Sciatic nerve (tissue), 2 donors: ENCODE measurements at regions not wholly inside any gene's neighbourhood (a gene's known extent, or its start where the extent isn't known, plus 50 kb on each side); places are given as distances from the start of the nearest gene placed in this dataset.
"Not testable (repeated sequence)": the region's sequence is repeated elsewhere in the genome, so short reads cannot be mapped to it uniquely, and the experiment has no call there.

Source experiments
- ATAC-seq: fragments of 200-7000 bp; cut with Tn5 transposase; one replicate; pipeline ENCODE4 v1.9.1; 2020; ENCODE audit warnings: mild to moderate bottlenecking, moderate library complexity
- DNase-seq: peaks from one replicate; pipeline ENCODE4 v3.0.0-alpha.2; 2020; ENCODE audit warnings: low spot score
- intact Hi-C: fragments of 100-400 bp; cut with DNase I; formaldehyde crosslinking; loops from one replicate; pipeline ENCODE4 v1.14.2; 2022
- donor health status: DM: no; HTN: no; CAD: no.
- donor health status: DM: no; HTN: no; CAD: no.

DNA sequence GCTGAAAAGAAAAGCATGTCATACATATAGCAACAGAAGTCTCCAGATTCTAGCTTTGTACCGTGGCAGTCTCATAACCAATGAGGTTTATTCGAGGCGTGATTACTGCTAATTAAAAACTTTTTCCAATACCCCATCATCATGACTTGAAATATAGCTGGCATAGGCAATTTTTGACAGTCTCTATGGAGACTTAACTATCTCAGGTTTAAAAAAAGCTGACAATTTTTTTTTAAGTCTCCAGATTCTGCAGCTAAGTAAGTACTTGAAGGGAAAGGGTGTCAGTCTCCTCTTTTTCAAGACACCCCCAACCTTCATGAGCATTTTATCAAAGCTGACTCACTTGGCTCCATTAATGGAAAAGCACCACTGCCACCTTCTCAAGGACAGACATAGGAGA lies 126.3 kb upstream of the RXFP1 start:
- ATAC-seq = no peak
- intact Hi-C loops = no loop called here
- no peak for DNase-seq

DNA sequence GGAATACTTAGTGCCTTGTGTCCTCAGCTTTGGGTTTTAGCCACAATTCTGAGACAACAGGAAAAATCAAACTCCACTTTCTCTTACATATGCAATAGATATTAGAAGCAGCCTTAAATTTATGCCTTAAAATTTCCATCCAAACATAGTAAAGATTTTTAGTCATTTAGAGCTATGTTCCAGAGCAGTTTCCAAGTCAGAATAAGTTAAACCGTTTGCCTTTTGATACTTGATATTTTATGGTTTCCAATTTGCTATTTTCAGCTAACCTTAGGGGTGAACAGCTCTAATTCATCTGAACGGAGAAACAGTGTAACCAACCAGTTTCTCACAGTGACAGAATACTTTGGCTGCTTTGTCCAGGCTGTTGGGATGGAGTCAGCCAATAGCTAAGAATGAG lies 125.8 kb upstream of the RXFP1 start:
- DNase-seq (no peak), ATAC-seq (no peak)
- intact Hi-C loops = no loop called here

DNA sequence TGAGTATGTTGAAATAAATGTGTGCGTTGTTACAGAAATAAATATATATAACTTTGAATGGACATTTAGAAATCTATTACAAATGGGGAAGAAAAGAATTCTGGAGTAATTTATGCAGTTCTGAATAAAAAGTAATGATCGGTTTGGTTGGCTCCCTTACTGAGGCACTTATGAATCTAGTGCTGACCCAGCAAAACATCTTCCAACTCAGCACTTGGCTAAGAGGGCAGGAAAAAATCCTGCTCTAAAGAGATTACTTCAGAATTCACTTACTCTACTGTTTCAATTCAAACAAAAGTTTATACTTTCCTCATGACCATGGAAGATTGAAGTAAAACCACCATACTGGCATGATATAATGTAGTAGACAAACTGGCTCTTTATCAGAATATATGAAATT lies 123.9 kb upstream of the RXFP1 start:
- DNase-seq = no peak
- no peak for ATAC-seq
- intact Hi-C loops = no loop called here

DNA sequence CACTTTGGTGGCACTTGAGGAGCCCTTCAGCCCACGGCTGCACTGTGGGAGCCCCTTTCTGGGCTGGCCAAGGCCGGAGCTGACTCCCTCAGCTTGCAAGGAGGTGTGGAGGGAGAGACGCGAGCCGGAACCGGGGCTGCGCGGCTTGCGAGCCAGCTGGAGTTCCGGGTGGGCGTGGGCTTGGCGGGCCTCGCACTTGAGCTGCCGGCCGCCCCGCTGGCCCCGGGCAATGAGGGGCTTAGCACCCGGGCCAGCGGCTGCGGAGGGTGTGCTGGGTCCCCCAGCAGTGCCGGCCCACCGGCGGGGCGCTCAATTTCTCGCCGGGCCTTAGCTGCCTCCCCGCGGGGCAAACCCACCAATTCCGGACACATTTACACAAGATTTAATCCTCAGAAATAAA lies 113.7 kb upstream of the RXFP1 start:
- intact Hi-C loops, DNase-seq, ATAC-seq: not testable (repeated sequence)

DNA sequence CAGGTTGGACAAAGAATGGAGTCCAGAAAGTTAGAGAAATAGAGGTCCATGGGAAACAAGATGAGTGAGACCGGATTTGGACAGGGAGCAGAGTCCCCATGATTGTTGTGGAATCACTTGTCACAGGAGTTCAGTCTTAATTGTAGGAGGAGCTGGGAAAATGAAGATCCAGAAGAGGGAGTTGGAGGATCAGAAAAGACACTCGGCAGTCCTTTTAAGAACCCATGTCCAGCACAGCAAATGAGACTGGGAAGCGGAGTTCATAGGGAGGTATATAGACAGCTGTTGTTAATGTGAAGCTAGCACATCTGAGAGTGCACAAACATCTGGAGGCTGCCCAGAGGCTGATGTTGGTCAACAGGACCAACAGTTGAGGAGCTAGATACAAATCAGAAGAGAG lies 111.4 kb upstream of the RXFP1 start:
- intact Hi-C loops = no loop called here
- ATAC-seq = no peak
- DNase-seq = no peak

DNA sequence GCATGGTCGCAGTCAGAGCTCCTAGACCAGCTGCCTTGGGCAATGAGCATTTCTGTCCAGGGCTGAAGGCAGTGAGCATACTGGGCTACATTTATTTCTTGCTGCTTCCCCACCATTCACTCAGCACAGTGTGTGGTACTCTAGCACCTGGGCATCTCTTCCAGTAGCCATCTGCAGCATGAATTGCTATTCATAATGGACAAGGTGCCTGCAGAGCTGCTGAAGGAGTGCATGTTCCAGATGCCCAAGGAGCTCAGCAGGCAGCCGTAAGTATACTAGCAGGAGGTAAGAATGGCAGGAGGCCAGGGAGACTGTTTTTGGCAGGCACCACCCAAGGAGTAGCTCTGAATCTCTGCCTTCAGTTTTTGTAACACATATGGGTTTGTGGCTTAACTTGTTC lies 110.4 kb upstream of the RXFP1 start:
- DNase-seq (no peak), ATAC-seq (no peak)
- intact Hi-C loops = no loop called here

DNA sequence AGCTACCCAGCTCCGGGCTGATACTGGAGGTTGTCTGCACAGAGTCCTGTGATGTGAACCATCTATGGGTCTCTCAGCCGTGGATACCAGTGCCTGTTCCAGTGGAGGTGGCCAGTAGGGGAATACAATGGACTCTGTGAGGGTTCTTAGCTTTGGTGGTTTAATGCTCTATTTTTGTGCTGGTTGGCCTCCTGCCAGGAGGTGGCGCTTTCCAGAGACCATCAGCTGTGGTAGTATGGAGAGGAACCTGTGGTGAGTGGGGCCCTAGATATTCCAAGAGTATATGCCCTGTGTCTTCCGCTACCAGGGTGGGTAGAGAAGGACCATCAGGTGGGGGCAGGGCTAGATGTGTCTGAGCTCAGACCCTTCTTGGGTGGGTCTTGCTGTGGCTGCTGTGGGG lies 103.0 kb upstream of the RXFP1 start:
- DNase-seq, intact Hi-C loops, ATAC-seq: not testable (repeated sequence)

DNA sequence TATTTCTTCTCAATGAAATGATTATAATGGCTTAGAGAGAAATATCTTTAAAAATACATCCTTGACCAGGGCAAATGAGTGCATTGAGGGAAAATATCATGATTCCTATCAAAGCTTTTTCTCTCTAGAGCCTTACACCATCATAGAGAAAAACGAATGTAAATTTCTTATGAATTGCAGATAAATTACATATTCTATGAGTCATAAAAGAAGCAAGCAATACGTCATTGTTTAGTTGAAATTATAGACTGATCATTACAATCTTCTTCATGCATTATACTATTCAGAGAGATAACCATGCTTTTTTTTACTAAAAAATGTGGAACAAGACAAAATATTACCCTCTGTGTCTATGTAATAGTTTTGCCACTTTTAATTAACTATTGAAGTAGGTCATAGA lies 100.9 kb upstream of the RXFP1 start:
- no peak for DNase-seq
- no peak for ATAC-seq
- intact Hi-C loops = no loop called here

DNA sequence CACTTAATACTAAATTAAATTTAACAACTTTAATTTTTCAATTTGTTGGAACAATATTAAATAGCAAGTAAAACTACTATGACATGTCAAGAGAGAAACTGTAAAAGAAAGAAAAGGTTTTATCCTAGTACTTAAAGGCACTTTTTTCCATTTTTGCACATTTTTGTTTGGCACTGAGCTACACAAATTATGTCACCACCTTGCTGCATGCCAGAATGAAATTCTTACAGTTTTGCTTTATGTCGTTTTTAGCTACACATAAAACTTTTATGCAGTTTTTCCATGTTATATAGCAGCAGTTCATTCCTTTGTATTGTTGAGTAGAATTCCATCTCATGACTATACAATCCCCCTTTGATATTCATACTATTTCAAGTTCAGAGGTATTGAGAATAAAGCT lies 99.1 kb upstream of the RXFP1 start:
- intact Hi-C loops = no loop called here
- ATAC-seq (no peak), DNase-seq (no peak)

DNA sequence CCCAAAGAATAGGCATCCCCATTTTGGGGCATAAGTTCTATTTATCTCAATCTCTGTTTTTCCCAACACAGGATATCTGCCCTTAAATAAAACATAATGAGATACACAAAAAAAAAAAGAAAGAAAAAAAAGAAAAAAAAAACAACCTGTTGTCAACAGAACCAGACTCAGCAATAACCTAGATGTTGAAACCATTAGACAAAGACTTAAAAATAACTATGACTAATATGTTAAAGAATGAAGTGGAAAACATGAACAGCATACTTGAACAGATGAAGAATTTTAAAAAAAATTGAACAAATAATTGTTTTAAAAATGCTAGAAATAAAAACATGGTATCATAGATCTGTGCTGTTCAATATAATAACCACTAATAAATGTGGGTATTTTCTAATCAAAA lies 93.4 kb upstream of the RXFP1 start:
- DNase-seq (no peak), ATAC-seq (no peak)
- intact Hi-C loops = no loop called here

DNA sequence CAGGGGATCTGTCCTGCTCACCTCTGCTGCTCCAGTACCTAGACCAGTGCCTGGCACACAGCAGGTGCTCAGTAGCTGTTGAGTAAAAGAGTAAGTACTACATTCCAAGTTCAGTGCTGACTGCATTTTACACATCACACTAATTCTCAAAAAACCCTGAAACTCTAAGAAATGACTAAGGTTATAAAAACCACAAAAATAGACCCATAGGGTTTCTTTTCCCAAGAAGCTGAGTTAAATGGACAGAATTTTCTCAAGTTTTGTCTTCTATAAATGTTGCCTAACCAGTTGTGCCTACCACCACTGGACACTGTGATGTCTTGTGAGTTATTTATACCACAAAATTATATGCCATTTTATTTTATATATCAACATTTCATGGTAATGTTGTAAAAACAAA lies 78.9 kb upstream of the RXFP1 start:
- ATAC-seq = no peak
- intact Hi-C loops = no loop called here
- DNase-seq = no peak

DNA sequence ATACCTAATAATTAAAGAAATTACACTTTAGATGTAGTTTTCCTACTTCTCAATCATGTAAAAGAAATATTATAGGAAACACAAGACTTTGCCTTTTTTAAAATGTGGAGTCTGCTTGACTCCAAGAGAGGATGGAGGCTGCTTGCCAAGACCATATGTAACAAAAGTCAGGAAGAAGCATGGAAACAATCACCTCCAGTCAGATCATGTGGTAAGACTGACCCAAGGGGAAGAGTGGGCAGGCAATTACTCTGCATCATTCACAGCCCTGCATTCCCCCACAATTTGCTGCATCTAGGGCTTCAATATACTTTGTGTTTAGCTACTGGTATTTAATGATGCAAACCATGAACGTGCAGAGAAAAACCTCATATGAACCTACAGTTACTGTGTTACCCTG lies 78.0 kb upstream of the RXFP1 start:
- no peak for DNase-seq
- no peak for ATAC-seq
- intact Hi-C loops = no loop called here

DNA sequence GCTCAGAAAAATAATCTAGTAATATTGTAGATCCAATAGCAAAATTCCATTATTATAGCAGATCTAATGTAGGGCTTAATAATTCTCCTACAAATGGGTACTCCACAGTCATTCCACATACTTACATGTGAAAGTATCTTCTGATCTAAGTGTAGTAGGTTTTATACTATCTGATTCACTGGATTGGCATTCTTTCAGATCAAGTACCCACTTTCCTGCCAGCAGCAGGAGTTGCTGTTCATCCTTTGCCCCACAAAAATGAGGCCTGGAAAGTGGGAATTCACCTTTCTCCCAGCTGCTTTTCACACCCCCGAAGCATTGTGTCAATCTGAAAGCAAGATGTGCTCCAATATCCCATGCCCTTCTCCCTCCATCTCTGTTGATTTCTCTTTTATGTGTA lies 77.1 kb upstream of the RXFP1 start:
- intact Hi-C loops = no loop called here
- DNase-seq (no peak), ATAC-seq (no peak)

DNA sequence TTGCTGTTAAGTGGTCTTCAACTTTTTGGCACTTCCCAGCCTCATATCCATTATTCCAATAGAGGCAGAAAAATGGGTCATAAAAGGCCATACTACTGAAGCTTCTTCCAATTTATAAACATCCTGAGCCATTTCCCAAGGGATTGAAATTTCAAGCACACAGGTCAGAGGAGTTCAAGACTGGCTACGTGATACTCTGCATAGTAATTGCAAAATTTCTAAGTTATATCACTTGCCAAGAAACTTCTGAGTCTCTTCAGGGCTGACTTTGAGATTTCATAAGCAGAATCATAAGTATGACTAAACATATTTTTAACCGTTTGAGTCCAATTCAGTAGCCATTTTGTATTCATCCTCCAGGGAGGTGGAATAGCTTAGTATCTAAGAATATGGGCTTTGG lies 75.6 kb upstream of the RXFP1 start:
- ATAC-seq (peak; percentile 89), DNase-seq (no peak)
- intact Hi-C loops = no loop called here

DNA sequence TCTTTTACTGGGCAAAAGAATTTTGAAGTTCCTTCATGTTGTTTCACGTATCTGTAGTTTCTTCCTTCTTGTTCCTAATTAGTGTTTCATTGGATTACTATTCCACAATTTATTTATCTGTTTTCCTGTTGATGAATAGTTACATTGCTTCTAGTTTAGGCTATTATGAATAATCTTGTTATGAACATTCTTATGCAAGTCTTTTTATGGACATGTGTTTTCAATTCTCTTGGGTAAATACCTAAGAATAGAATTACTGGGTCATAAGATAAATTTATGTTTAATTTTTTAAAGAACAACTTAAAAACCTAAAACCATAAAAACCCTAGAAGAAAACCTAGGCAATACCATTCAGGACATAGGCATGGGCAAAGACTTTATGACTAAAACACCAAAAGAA lies 70.9 kb upstream of the RXFP1 start:
- intact Hi-C loops = no loop called here
- no peak for DNase-seq
- no peak for ATAC-seq

DNA sequence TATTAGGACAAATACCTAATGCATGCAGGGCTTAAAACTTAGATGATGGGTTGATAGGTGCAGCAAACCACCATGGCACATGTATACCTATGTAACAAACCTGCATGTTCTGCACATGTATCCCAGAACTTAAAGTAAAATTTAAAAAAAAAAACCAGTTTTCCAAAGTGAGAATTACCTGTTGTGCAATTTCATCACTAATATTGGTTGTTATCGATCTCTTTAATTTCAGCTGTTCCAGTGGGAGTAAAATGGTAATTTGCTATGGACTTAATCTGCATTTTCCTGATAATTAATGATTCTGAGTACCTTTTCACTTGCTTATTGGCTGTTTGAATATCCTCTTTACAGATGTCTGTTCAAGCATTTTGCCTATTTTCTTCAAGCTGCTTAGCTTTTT lies 69.6 kb upstream of the RXFP1 start:
- ATAC-seq, intact Hi-C loops: not testable (repeated sequence)

DNA sequence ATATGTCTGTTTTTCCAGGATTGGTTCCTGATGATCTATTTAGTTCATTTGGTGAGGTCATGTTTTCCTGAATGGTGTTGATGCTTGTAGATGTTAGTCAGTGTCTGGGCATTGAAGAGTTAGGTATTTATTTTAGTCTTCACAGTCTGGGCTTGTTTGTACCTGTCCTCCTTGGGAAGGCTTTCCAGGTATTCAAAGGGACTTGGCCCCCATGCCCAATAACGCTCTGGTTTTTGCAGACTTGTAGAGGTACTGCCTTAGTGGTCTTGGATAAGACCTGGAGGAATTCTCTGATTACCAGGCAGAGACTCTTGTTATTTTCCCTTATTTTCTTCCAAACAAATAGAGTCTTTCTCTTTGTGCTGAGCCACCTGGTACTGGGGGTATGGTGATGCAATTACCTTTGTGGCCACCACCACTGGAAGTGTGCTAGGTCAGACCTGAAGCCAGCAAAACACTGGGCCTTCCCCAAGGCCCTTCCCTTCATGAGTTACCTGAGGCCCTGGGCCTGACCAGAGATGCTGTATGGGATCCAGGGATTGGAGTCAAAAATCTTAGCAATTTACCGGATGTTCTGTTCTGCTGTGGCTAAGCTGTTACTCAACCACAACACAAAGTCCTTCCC lies 63.3 kb upstream of the RXFP1 start:
- intact Hi-C loops = no loop called here
- DNase-seq = no peak

More for the DNA sequence above, 69.6 kb upstream of the RXFP1 start:
- DNase-seq = not testable (repeated sequence)

DNA sequence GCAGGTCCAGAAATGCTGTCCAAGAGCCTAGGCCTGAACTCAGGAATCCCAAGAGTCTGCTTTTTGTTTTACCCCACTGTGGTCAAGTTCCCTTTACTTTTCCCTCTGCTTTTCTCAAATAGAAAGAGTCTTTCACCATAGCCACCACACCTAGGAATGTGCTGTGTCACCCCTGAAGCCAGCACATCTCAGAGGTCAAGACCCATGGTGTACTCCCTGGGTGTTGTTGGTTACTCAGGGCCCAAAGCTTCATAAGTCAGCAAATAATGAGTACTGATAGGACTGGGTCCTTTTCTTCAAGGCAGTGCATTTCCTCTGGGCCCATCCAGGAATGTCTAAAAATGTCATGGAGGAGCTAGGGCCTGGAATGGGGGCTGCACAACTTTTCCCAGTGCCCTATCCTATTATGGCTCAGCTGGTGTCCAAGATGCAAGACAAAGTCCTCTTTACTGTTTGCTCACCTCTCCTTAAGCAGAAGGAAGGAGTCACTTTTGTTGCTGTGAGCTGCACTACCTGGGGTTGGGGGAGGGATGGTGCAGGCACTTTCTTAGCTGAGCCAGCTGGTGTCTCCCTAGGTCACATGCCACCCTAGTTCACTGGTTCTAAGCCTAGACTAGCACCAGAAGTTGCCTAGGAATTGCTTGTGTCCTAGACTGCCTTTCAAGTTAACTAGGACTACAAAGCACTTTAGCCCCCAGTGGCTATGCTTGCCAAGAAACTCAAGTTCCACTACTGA lies 62.4 kb upstream of the RXFP1 start:
- DNase-seq = no peak
- ATAC-seq = no peak
- intact Hi-C loops = no loop called here

More for the DNA sequence above, 63.3 kb upstream of the RXFP1 start:
- ATAC-seq = no peak

DNA sequence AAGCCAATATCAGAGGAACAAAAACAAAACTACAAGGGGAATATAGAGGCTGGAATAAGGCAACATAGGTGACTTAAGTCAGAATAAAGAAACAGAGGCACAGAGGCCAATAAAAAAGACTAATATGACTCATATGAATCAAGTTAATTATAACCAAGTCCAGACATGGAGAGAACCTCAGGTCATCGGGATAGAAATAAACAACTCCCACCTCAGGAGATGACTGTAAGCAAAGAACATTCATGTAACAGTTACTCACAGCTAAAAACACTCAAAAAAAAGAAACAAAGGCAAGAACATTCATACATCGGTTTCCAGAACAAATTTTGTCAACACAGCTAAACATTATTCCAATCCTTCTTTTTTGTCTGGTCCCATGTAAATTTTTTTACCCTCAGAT lies 60.3 kb upstream of the RXFP1 start:
- intact Hi-C loops = no loop called here
- no peak for ATAC-seq
- no peak for DNase-seq

DNA sequence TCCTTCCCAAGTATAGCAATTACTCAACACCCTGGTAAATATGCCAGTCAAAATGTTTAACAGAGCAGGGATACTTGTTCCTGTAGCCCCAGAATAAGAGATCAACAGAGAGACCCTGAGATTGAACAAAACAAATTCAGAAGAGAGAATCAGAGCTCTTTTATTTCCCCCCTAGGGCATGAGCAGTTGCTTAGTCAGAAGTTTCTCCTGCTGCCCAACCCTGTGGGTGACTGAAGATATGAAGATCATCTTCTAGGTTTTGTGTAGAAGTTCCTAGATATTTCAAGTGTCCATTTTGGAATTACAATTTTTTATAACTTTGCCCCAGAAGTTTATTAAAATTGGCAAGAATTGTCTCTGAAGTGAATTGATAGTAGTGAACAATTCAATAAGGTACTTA lies 59.1 kb upstream of the RXFP1 start:
- DNase-seq (no peak), ATAC-seq (no peak)
- intact Hi-C loops = no loop called here
